GM19023 (cell line): ENCODE measurements at regions not wholly inside any gene's neighbourhood (a gene's known extent, or its start where the extent isn't known, plus 50 kb on each side); places are given as distances from the start of the nearest gene placed in this dataset.
"Not testable (repeated sequence)": the region's sequence is repeated elsewhere in the genome, so short reads cannot be mapped to it uniquely, and the experiment has no call there.

ENCODE experiments used
- ATAC-seq: cut with Tn5 transposase; IDR thresholded peaks from one replicate; pipeline ENCODE4 v1.9.1; 2021; ENCODE audit warnings: mild to moderate bottlenecking, moderate library complexity; ENCODE audit not compliant: unreplicated experiment

DNA sequence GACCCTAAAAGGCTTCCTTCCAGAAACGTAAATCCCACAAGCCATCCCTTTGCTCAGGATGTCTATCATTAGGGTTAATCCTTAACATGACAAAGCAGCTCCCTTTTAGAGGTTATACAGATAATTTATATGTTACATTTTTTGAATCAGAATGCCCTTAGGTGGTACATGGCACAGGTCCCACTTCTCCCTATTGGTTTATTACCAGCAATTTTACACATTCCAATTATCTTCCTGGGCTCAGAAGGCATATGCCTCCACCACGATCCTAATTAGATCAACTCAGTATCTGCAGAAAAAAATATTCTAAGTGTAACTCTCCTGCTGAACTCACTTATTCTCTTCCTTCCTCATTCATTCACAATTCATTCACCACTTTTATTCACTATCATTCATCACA, 507.0 kb upstream of the MAP2 start:
- ATAC-seq: no peak

DNA sequence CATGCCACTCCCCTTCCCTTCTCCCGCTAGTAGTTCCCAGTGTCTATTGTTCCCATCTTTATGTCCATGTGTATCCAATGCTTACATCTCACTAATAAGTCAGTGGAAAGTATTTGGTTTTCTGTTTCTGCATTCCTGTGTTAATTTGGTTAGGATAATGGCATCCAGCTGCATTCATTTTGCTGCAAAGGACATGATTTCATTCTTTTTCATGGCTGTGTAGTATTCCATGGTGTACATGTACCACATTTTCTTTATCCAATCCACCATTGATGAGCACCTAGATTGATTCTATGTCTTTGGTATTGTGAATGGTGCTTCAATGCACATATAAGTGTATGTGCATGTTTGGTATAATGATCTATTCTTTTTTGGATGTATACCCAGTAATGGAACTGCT, 502.5 kb upstream of the MAP2 start:
- not testable (repeated sequence) for ATAC-seq

GRCh38 chr2:208927867-208928266, 496.0 kb upstream of the MAP2 start:
- ATAC-seq: no peak

DNA sequence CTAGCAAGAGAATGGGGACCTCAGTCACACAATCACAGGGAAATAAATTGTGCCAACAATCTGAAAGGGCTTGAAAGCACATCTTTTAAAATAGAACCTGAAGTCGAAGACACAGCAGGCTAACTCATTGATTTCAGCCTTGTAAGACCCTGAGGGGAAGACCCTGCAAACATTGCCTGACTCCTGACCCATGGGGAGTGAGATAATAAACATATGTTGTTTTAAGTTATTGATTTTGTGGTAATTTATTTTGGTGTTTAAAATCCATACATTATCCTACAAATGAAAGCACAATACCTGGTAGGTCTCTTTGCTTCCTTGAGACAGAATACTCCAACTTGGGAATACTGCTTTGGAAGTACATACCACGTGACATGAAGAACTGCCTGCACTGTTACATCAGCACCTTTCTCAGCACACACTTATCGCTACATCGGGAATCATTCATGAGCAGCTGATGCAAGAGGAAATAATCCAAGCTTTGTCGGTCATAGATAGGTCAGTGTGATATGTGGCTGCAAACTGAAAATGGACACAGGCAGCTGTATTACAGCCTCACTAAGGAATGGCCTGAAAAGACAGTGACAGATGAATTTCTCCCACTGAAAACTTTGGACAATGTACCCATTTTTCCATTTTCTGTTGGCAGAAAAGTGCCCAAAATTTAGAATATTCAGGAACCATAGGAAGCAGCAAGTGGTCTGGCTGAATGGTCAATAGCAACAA, 494.5 kb upstream of the MAP2 start:
- ATAC-seq: no peak

DNA sequence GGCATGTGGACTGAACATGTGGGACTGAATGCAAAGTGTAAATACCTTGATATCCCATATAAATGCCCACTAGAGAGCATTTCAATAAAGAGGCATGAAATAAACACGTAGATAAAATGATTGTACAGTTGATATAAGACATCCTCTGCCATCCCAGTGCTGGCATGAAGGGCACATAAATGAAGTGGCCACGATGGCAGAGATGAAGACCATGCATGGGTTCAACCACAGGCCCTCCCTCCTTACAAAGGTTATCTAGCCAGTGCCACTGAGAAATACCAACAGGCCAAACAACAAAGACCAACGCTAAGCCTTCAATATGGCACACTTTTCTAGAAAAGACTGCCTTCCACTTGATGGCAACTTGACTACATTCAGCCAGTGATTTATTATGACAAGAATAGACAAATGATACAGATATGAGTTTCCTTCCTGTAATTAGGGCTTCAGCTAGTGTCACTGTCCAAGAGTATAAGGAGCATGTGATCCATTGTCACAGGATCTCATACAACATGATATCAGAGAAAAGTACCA, 493.9 kb upstream of the MAP2 start:
- no peak for ATAC-seq

GRCh38 chr2:208935531-208935930, 488.3 kb upstream of the MAP2 start:
- ATAC-seq: no peak

GRCh38 chr2:208937521-208937920, 486.3 kb upstream of the MAP2 start:
- ATAC-seq: no peak

GRCh38 chr2:208939852-208940251, 484.0 kb upstream of the MAP2 start:
- no peak for ATAC-seq

- ATAC-seq: no peak
These were observed 478.1 kb upstream of the MAP2 start for GRCh38 chr2:208945719-208946256.

- ATAC-seq: no peak
These were observed 475.8 kb upstream of the MAP2 start for GRCh38 chr2:208948073-208948472.

DNA sequence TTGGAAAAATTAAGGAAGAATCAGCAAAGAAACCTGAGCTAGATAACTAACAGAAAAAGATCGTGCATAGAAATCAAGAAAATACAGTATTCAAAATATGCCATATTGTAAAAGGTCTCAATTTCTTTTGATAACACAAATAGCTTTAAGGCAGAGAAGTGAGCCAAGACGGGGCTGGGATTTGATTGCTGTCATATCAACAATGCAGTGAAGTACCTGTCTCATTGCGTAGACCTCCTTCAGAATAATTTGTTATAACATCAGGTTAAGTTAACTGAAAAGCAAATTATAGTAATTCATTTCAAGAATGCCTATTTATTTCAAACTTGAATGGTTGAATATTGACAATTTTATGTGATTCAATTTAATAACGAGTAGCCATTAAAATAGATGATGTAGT, 453.8 kb upstream of the MAP2 start:
- ATAC-seq: no peak

DNA sequence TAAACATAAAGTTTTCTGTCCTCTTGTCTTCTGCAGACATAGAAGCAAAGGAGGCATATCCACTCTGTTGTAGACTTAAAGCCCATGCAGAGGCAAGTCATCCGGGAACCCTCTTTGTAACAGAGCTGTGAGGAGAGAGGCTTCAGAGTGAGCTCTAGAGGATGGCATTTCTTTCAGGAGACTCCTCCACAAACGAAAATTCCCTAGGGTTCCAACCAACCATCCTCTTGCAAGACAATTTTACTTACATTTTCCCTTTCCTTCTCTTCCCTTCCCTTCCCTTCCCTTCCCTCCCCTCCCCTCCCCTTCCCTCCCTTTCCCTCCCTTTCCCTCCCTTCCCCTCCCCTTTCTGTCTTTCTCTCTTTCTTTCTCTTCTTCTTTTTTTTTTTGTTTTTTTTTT, 446.3 kb upstream of the MAP2 start:
- no peak for ATAC-seq

- ATAC-seq: no peak
These were observed 444.9 kb upstream of the MAP2 start for GRCh38 chr2:208978946-208979345.

DNA sequence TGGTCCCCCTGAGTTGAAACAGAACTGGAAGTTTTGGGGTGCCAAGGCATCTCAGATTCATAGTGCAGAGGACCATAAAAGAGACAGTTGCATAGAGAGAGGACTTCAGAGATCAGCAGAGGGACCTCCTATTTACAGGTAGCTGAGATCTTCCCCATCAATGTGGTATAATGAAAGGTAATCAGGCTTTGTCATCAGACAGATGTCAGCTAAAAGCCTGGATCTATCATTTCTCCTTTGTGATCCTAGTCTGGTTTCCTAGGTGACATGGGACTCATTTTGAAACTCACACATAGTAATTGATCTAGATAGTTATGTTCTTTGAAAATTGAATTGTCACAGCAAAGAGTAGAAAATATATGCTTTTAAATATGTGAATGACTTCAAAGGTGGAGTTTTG, 443.5 kb upstream of the MAP2 start:
- no peak for ATAC-seq

- ATAC-seq: no peak
These were observed 441.0 kb upstream of the MAP2 start for GRCh38 chr2:208982831-208983230.

- no peak for ATAC-seq
These were observed 440.4 kb upstream of the MAP2 start for GRCh38 chr2:208983486-208983885.

DNA sequence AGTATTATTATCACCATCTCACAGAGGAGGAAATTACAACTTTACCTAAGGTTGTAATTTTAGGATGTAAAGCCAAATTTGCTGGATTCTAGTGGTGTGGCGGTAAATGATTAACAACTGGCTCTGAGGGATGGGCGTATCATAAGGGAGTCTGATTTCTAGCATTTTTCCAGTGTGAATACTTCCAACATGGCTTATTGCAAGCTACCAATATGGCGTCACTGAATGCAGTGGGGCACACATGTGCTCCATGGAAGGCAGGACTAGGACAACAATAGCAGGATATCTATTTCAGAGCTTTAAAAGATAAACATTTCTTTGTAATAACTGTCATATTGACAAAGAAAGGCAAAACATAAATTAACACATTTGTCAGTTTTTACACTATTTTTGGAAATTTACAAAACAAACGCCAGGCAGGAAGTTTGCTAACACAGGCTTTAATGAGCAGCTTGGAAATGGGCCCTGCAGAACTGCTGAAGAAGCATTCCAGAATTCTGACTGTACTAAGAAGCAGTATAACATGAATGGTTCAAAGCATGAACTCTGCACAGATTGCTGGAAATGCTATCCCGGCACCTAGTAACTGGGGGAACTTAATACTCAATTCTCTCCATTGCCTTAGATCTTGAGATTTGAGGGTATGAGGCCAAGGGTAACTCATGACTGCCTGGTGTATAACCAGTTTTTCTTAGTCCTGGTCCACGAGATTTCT, 439.3 kb upstream of the MAP2 start:
- no peak for ATAC-seq

DNA sequence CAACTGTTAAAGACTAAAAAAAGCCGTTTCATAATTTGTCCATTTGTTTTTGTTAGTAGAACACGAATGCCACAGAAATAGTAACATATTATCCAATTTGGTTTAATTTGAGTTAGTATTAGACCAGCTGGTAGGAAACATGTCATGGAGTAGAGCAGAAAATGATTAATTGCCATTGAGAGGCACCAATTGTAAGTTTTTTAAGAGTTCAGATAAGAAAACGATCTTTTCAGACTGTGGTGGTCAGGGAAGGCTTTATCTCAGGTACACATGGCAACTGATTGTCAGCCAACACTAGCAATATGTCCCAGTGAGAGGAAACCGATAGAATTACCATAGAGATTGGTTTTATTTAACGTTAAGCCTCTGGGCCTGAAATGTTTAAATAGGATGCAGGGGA, 438.2 kb upstream of the MAP2 start:
- no peak for ATAC-seq

DNA sequence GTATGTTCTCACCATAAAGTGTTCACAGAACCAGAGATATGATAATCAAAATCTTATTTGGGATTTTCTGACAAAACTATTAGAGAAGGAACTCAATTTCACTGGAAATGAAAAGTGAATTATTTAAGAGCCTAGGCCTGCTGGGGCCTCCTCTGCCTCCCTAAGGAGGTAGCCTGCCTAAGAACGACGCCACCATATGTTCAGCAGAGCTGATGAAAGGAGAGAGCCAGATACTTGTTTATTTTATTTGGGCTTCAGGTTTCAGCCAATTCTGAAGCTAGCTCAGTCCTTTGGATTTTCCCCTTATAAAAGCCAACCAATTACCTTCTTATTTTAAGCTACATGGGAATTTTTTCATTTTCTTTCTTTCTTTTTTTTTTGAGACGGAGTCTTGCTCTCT, 433.1 kb upstream of the MAP2 start:
- no peak for ATAC-seq

DNA sequence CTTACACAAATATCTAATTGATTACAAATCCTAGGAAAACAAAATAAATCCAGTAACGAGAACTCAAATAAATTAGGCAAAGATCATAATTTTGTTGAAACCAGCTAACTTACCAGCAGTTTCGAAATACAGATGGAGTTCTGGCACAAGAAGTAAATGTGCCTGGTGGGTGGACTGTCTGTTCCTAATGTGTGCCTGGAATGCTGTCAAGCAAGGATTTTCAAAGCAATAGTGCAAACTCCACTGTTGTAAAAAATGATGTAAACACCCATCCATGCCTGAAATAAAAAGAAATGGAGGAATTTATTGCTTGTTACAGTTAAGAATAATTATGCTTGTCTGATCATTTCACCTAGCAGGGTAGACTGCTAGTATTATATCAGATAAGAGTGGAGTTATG, 423.9 kb upstream of the MAP2 start:
- no peak for ATAC-seq

- ATAC-seq: no peak
These were observed 421.8 kb upstream of the MAP2 start for GRCh38 chr2:209002054-209002453.

DNA sequence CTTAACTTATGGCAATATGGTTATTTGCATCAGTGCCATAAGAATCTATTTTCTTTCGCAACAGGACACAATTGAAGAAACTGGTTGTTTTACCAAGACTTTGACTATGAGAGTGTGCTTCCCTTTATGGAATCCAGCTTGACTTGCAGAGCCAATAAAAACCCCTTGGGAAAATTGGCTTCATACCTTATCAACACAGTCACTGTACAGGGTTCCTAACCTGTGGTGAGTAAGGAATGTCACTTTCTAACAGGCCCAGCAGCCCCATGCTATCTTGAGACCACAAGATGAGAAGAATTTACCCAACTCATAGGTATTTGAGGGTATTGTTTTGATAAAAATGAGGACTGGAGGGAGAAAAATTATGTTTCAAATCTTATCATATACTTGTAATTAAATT, 418.5 kb upstream of the MAP2 start:
- no peak for ATAC-seq
